ENCODE measurements at regions not wholly inside any gene's neighbourhood (a gene's known extent, or its start where the extent isn't known, plus 50 kb on each side); places are given as distances from the start of the nearest gene placed in this dataset.
"Not testable (repeated sequence)": the region's sequence is repeated elsewhere in the genome, so short reads cannot be mapped to it uniquely, and the experiment has no call there.

- no peak for DNase-seq
These were observed 581.0 kb upstream of the CDH11 start for GRCh38 chr16:65702707-65703402.

GRCh38 chr16:65700596-65700995, 578.7 kb upstream of the CDH11 start:
- DNase-seq = no peak

- DNase-seq = no peak
These were observed 577.0 kb upstream of the CDH11 start for GRCh38 chr16:65698791-65699321.

GRCh38 chr16:65697521-65697920, 575.7 kb upstream of the CDH11 start:
- DNase-seq = no peak

GRCh38 chr16:65697065-65697464, 575.2 kb upstream of the CDH11 start:
- no peak for DNase-seq

GRCh38 chr16:65691846-65692245, 570.0 kb upstream of the CDH11 start:
- DNase-seq = not testable (repeated sequence)

GRCh38 chr16:65689726-65690125, 567.9 kb upstream of the CDH11 start:
- no peak for DNase-seq

GRCh38 chr16:65688301-65688700, 566.4 kb upstream of the CDH11 start:
- DNase-seq = no peak

GRCh38 chr16:65684230-65684629, 562.4 kb upstream of the CDH11 start:
- DNase-seq = no peak

GRCh38 chr16:65681406-65681805, 559.5 kb upstream of the CDH11 start:
- no peak for DNase-seq

GRCh38 chr16:65679785-65680184, 557.9 kb upstream of the CDH11 start:
- no peak for DNase-seq

- DNase-seq = no peak
These were observed 553.3 kb upstream of the CDH11 start for GRCh38 chr16:65675161-65675560.

- DNase-seq = no peak
These were observed 551.1 kb upstream of the CDH11 start for GRCh38 chr16:65672960-65673359.

- no peak for DNase-seq
These were observed 549.2 kb upstream of the CDH11 start for GRCh38 chr16:65671071-65671470.

- no peak for DNase-seq
These were observed 546.3 kb upstream of the CDH11 start for GRCh38 chr16:65668064-65668595.

GRCh38 chr16:65667011-65667578, 545.2 kb upstream of the CDH11 start:
- DNase-seq = no peak

GRCh38 chr16:65666132-65666941, 544.5 kb upstream of the CDH11 start:
- no peak for DNase-seq

- DNase-seq = no peak
These were observed 543.7 kb upstream of the CDH11 start for GRCh38 chr16:65665586-65665985.

- DNase-seq = no peak
These were observed 541.9 kb upstream of the CDH11 start for GRCh38 chr16:65663774-65664173.

- DNase-seq = no peak
These were observed 540.4 kb upstream of the CDH11 start for GRCh38 chr16:65662256-65662655.

- no peak for DNase-seq
These were observed 539.7 kb upstream of the CDH11 start for GRCh38 chr16:65661558-65661957.

GRCh38 chr16:65660390-65660789, 538.5 kb upstream of the CDH11 start:
- no peak for DNase-seq

- no peak for DNase-seq
These were observed 537.9 kb upstream of the CDH11 start for GRCh38 chr16:65659758-65660157.

GRCh38 chr16:65658787-65659220, 536.9 kb upstream of the CDH11 start:
- no peak for DNase-seq
